H1 (cell line): ENCODE measurements at regions not wholly inside any gene's neighbourhood (a gene's known extent, or its start where the extent isn't known, plus 50 kb on each side); places are given as distances from the start of the nearest gene placed in this dataset.

Source experiments
- ATF2 ChIP-seq: IDR thresholded peaks from 2 replicates; pipeline ENCODE4 v1.6.1; 2012; ENCODE audit warnings: low read length, inconsistent platforms
- CEBPB ChIP-seq: IDR thresholded peaks from 2 replicates; pipeline ENCODE4 v1.6.1; 2012; ENCODE audit warnings: low read depth, low read length
- CREB1 ChIP-seq: IDR thresholded peaks from 2 replicates; pipeline ENCODE4 v1.6.1; 2012; ENCODE audit warnings: inconsistent platforms
- CTCF ChIP-seq, 3 experiments: IDR thresholded peaks; 1 replicate in 2 of 3; 2 replicates in 1 of 3; pipeline versions ENCODE4 v1.5.1 to v1.6.1; 2011; ENCODE audit warnings: low read length in 3 of 3, mild to moderate bottlenecking in 3 of 3, inconsistent platforms in 2 of 3, low read depth in 1 of 3, moderate library complexity in 1 of 3; ENCODE audit not compliant: insufficient read depth in 1 of 3; ENCODE audit errors: control extremely low read depth in 1 of 3
- EP300 ChIP-seq, 2 experiments: IDR thresholded peaks; 1 replicate in 1 of 2; 2 replicates in 1 of 2; pipeline ENCODE4 v1.6.1; 2011 to 2012; ENCODE audit warnings: low read depth in 2 of 2, low read length in 2 of 2, mild to moderate bottlenecking in 2 of 2, borderline replicate concordance in 1 of 2, inconsistent platforms in 1 of 2, moderate library complexity in 1 of 2
- GABPA ChIP-seq: IDR thresholded peaks from 2 replicates; pipeline ENCODE4 v1.6.1; 2011; ENCODE audit warnings: mild to moderate bottlenecking, low read length, moderate library complexity, borderline replicate concordance; ENCODE audit not compliant: insufficient read depth
- GTF2F1 ChIP-seq: IDR thresholded peaks from 2 replicates; pipeline ENCODE4 v1.6.1; 2012; ENCODE audit warnings: low read depth, low read length, improper control_type of control experiment, borderline replicate concordance
- RNF2 ChIP-seq: fragments of 200-900, 300-1000 bp; sonication (generic); IDR thresholded peaks from 2 replicates; pipeline ENCODE4 v1.7.1; 2016; ENCODE audit warnings: borderline replicate concordance, low read depth, mild to moderate bottlenecking, antibody characterized with exemption, low read length; ENCODE audit not compliant: poor library complexity, severe bottlenecking; ENCODE audit errors: missing control alignments
- SIX5 ChIP-seq: IDR thresholded peaks from 2 replicates; pipeline ENCODE4 v1.6.1; 2011; ENCODE audit warnings: mild to moderate bottlenecking, low read depth, low read length
- TAF1 ChIP-seq: IDR thresholded peaks from 2 replicates; pipeline ENCODE4 v1.6.1; 2011; ENCODE audit warnings: mild to moderate bottlenecking, low read depth, low read length
- TEAD4 ChIP-seq: IDR thresholded peaks from 2 replicates; pipeline ENCODE4 v1.6.1; 2012; ENCODE audit warnings: low read depth, low read length, inconsistent platforms, mixed read lengths
- USF2 ChIP-seq: IDR thresholded peaks from 2 replicates; pipeline ENCODE4 v1.6.1; 2011; ENCODE audit warnings: low read length, improper control_type of control experiment

- TF ChIP-seq USF2 (no peak), CTCF (IDR thresholded peaks at IDR 0.05; ENCODE audit: control extremely low read depth in 1 of 3, insufficient read depth in 1 of 3, low read depth in 1 of 3, low read length in 3 of 3) (0 out of 4 replicates have a peak, but pooled peaks of 1 of the 3 experiments have one; percentile 4), CEBPB (no peak), CREB1 (no peak), TAF1 (no peak), RNF2 (no peak), TEAD4 (no peak), SIX5 (no peak), GABPA (no peak), EP300 (IDR thresholded peaks at IDR 0.05; ENCODE audit: borderline replicate concordance in 1 of 2, low read depth in 2 of 2, low read length in 2 of 2) (no peak), GTF2F1 (no peak), ATF2 (no peak)
These were observed 70.0 kb upstream of the KCNH7 start for GRCh38 chr2:162908567-162908966.
